ENCODE measurements at regions not wholly inside any gene's neighbourhood (a gene's known extent, or its start where the extent isn't known, plus 50 kb on each side); places are given as distances from the start of the nearest gene placed in this dataset.

DNA sequence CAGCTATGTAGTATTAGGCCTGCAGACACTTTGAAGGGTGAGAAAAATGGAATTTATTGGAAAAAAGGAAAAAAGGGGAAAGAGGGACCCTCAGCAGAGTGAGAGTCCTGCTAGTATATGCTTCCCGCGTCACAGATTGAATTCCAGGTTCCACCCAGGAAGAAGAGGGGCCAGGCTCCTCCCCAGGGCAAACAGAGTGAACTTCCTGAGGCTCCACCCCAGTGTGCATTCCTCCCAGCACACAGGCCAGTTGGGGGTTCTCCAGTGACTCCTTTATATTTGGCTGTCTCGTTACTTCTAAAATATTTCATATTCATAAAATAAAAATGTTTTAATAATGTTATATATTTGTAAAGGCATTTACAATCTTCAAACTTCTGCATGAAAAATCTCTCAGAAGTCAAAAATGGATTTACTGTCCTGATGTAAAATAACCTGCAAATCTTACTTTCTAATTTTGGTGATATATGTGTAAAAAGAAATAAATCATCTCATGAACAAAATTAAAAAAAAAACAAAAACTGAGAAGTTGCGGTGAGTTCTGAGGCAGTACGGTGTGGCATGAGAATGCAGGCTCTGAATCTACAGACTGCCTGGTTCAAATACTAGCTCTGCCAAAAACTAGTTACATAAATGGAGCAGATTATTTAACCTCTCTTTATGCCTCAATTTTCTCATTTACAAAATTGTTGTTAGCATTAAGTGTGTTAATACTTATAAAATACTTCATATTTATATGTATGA lies 175.8 kb upstream of the P2RY1 start:
- no peak for DNase-seq (ENCODE audit: extremely low read depth, low read depth)
- TF ChIP-seq, protein P1, sequence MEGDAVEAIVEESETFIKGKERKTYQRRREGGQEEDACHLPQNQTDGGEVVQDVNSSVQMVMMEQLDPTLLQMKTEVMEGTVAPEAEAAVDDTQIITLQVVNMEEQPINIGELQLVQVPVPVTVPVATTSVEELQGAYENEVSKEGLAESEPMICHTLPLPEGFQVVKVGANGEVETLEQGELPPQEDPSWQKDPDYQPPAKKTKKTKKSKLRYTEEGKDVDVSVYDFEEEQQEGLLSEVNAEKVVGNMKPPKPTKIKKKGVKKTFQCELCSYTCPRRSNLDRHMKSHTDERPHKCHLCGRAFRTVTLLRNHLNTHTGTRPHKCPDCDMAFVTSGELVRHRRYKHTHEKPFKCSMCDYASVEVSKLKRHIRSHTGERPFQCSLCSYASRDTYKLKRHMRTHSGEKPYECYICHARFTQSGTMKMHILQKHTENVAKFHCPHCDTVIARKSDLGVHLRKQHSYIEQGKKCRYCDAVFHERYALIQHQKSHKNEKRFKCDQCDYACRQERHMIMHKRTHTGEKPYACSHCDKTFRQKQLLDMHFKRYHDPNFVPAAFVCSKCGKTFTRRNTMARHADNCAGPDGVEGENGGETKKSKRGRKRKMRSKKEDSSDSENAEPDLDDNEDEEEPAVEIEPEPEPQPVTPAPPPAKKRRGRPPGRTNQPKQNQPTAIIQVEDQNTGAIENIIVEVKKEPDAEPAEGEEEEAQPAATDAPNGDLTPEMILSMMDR (IDR thresholded peaks at IDR 0.05; ENCODE audit: low read depth, low read length), result no peak

DNA sequence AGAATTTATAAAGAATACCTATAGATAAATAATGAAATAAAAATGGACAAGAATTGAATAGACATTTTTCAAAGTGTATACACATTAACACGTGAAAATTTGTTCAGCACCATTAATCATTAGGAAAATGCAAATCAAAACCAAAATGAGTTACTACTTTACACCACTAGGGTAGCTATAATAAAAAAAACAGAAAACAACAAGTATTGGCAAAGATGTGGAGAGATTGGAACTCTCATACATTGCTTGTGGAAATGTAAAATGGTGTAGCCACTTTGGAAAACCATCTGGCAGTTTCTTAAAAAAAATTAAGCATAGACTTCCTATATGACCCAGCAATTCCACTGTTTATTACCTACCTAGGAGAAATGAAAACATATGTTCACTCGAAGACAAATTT lies 172.8 kb upstream of the P2RY1 start:
- TF ChIP-seq, protein P1 (IDR thresholded peaks at IDR 0.05; ENCODE audit: low read depth, low read length), result no peak
- DNase-seq (ENCODE audit: extremely low read depth, low read depth), result no peak

DNA sequence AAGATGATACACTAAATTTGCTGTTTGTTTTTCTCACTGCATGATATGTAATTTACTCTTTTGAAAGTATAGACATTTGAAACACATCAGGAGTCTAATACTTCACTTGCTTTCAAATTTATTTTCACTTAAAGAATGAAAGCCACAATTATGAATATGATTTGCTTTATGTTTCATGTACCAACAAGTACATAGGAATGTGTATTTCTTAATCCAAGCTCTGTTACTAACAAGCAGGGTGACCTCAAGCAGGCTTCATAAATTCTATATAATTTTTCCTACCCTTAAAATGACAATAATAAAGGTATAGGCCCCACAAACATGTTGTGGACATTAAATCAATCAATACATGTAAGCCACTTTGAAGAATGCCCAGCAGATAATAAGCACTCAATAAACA lies 170.2 kb upstream of the P2RY1 start:
- TF ChIP-seq, protein P1 (IDR thresholded peaks at IDR 0.05; ENCODE audit: low read depth, low read length), result no peak
- no peak for DNase-seq (ENCODE audit: extremely low read depth, low read depth)

DNA sequence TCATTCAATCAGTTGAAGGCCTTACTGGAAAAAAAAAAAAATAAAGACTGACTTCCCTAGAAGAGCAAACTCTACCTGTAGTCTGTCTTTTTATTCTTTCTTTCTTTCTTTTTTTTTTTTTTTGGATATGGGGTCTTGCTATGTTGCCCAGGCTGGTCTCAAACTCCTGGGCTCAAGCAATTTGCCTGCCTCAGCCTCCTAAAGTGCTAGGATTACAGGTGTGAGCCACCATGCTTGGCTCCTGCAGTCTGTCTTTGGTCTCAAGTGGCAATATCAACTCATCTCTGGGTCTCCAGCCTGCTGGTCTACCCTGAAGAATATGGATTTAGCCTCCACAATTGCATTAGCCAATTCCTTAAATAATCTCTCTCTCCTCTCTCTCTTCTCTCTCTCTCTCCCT lies 167.7 kb upstream of the P2RY1 start:
- no peak for DNase-seq (ENCODE audit: extremely low read depth, low read depth)
- TF ChIP-seq, protein P1 (IDR thresholded peaks at IDR 0.05; ENCODE audit: low read depth, low read length), result no peak

DNA sequence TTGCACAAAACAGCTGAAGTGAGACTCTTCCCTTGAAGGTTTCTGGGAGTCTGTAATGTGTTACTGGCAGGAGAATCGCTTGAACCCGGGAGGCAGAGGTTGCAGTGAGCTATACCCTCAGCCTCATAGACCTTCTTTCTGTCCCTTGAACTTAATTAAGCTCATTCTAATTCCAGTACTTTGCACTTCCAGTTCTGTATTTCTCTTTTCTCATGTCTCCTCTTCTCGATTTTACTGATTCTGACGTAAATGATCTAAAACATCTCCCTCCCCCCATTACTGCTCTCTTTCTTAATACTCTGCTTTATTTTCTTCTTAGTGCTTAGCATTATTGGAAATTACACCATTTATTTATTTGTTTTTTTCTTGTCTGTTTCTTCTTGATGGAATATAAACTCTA lies 165.4 kb upstream of the P2RY1 start:
- DNase-seq (ENCODE audit: extremely low read depth, low read depth), result no peak
- TF ChIP-seq, protein P1 (IDR thresholded peaks at IDR 0.05; ENCODE audit: low read depth, low read length), result no peak

DNA sequence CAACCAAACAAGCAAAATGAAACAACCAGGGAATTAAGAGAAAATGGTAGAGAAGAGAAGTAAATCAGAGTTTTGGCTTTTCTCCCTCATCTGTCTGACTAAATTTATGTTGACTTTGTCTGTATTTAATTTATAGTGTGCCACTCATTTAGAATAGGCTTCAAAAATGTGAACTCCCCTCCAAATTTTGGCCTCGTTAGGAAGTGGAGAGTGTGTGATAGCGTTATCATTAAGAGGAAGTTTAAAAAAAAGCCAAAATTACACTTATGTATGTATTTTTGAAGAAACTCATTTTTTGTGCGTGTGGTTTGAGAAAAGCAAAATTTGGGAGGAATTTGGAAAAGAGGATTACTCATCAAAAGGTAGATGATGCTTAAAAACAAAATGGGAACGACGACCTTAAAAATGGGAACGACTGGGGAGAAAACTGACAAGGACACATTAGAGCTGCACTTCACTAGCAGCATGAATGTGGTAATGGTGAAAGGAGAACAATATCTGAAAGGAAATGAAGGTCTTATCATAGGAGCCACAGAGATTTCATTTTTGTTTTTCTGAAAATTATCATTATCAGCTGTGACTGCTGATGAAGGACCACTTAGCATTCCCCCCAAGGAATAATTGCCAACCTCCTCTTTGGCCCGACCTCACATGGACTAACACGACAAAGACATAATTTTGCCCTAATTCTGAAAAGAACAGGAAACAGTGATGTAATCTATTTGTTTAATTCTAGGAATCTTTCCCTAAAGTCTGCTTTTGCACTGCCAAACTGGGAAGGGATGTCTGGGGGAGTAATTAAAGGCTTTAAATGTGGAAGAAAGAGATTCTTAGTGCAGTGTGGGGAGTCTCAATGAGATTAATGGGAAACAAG lies 163.2 kb upstream of the P2RY1 start:
- DNase-seq (ENCODE audit: extremely low read depth, low read depth), result no peak
- TF ChIP-seq, protein P1 (IDR thresholded peaks at IDR 0.05; ENCODE audit: low read depth, low read length), result no peak

DNA sequence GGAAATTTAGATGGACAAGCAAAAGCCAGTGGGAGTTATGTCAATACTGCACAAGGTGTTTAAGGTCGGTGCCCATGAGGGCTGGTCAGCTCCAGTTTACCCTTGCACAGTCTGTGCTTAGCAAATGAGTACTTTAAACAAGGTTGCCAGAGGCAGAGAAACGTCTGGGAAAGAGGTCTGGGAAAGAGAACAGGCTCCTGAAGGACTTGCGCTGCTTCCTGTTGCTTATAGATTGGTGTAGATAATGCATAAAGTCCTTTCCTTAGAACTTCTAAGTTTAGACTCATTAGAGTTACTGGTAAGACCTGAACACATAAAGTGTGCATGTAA lies 162.6 kb upstream of the P2RY1 start:
- TF ChIP-seq, protein P1 (IDR thresholded peaks at IDR 0.05; ENCODE audit: low read depth, low read length), result no peak
- DNase-seq (ENCODE audit: extremely low read depth, low read depth), result no peak

Measured in AG09319 (cell line).